ENCODE measurements at regions not wholly inside any gene's neighbourhood (a gene's known extent, or its start where the extent isn't known, plus 50 kb on each side); places are given as distances from the start of the nearest gene placed in this dataset.

GRCh38 chr12:91513313-91513712 is 330.7 kb upstream of the DCN start:
- FAIRE-seq = no peak
- H3K27me3 ChIP-seq (ENCODE audit: control insufficient read depth, insufficient read depth, low read length) = no peaks in the 10 kb centered on the region
- TF ChIP-seq, protein P1, sequence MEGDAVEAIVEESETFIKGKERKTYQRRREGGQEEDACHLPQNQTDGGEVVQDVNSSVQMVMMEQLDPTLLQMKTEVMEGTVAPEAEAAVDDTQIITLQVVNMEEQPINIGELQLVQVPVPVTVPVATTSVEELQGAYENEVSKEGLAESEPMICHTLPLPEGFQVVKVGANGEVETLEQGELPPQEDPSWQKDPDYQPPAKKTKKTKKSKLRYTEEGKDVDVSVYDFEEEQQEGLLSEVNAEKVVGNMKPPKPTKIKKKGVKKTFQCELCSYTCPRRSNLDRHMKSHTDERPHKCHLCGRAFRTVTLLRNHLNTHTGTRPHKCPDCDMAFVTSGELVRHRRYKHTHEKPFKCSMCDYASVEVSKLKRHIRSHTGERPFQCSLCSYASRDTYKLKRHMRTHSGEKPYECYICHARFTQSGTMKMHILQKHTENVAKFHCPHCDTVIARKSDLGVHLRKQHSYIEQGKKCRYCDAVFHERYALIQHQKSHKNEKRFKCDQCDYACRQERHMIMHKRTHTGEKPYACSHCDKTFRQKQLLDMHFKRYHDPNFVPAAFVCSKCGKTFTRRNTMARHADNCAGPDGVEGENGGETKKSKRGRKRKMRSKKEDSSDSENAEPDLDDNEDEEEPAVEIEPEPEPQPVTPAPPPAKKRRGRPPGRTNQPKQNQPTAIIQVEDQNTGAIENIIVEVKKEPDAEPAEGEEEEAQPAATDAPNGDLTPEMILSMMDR (IDR thresholded peaks at IDR 0.05; ENCODE audit: insufficient read depth, low read length, severe bottlenecking) = no peak

DNA sequence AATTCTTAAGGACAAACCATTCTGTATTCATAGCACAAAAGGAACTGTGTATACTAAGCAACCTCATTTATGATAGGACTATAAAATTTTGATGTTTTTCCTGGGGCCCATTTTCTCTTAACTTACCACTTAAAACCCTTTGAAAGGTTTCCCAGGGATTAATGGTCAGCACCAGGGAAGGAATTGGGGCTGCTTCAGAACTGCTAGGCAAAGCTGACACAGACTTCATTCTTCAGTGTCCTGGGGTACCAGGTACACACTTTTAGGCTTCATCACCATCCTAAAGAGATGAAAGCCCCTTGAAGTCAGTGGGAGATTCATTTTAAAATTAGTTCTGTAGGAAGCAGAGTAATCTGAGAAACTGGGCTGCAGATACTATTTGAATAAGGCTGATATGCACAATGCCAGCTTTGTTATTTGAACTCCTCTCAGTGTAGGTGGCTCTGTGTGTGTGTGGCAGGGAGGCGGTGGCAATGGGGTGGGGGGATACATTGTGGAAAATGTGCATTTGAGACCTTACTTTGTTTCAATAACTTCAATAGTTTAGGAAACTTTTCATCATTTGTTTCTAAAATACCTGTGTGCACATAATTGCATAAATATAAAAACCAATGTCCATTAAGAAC is 329.3 kb upstream of the DCN start:
- no peak overlapping the region for H3K4me3 ChIP-seq (ENCODE audit: low read depth, low read length)
- DNase-seq (ENCODE audit: low read depth) (no peak), FAIRE-seq (no peak)
- H3K27me3 ChIP-seq (ENCODE audit: control insufficient read depth, insufficient read depth, low read length) = no peaks in the 10 kb centered on the region
- TF ChIP-seq, protein P1 (IDR thresholded peaks at IDR 0.05; ENCODE audit: insufficient read depth, low read length, severe bottlenecking) = no peak
- no peaks in the 10 kb centered on the region for H3K36me3 ChIP-seq (ENCODE audit: control insufficient read depth, insufficient read depth, low read length)

More at GRCh38 chr12:91513313-91513712, 330.7 kb upstream of the DCN start:
- no peaks in the 10 kb centered on the region for H3K36me3 ChIP-seq (ENCODE audit: control insufficient read depth, insufficient read depth, low read length)
- H3K4me3 ChIP-seq (ENCODE audit: low read depth, low read length) = no peak overlapping the region
- peak; percentile 26 for DNase-seq (ENCODE audit: low read depth)

GRCh38 chr12:91507754-91508153 is 325.1 kb upstream of the DCN start:
- DNase-seq (ENCODE audit: low read depth) (no peak), FAIRE-seq (no peak)
- TF ChIP-seq, protein P1 (IDR thresholded peaks at IDR 0.05; ENCODE audit: insufficient read depth, low read length, severe bottlenecking) = no peak
- H3K4me3 ChIP-seq (ENCODE audit: low read depth, low read length) = no peak overlapping the region
- no peaks in the 10 kb centered on the region for H3K36me3 ChIP-seq (ENCODE audit: control insufficient read depth, insufficient read depth, low read length)
- no peaks in the 10 kb centered on the region for H3K27me3 ChIP-seq (ENCODE audit: control insufficient read depth, insufficient read depth, low read length)

DNA sequence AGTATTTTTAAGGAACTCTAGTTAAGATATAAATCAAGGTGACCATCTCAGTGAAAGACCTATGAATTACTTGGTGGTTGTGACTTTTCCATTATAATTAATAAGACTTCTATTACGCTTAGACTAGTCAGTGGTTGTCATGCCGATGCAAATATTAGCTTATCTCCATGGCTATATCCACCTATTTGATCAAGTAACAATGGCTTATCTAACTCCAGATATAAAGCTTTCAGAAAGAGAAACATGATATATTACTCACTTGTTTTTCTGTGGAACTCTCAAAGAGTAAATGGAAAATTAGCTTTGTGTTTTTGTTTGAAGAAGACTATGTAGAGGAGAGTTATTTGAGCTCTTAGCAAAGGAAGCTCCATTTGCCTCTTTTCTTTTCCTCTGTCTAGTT is 323.8 kb upstream of the DCN start:
- no peaks in the 10 kb centered on the region for H3K27me3 ChIP-seq (ENCODE audit: control insufficient read depth, insufficient read depth, low read length)
- H3K36me3 ChIP-seq (ENCODE audit: control insufficient read depth, insufficient read depth, low read length) = no peaks in the 10 kb centered on the region
- H3K4me3 ChIP-seq (ENCODE audit: low read depth, low read length) = no peak overlapping the region
- TF ChIP-seq, protein P1 (IDR thresholded peaks at IDR 0.05; ENCODE audit: insufficient read depth, low read length, severe bottlenecking) = no peak
- FAIRE-seq = no peak
- no peak for DNase-seq (ENCODE audit: low read depth)

DNA sequence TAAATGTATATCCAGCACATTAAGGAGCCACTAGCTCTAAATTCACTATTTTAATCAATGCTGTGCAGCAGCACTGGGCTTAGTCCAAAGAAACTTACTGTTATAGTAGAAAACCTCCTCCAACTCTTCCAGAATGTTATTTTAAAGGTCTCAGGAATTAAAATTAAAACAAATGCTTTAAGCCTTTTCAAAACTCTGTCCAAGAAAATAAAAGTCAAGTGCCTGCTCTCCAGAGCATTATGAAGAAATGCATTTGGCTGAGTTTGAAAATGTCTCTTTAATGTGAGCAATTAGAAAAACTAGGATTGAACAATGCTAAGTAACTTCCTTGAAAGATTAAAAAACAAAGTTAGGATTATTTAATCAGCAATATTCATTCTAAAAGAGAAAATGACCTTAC is 322.4 kb upstream of the DCN start:
- Histone ChIP-seq H3K36me3 (ENCODE audit: control insufficient read depth, insufficient read depth, low read length) (no peaks in the 10 kb centered on the region), H3K4me3 (ENCODE audit: low read depth, low read length) (no peak overlapping the region), H3K27me3 (ENCODE audit: control insufficient read depth, insufficient read depth, low read length) (no peaks in the 10 kb centered on the region)
- FAIRE-seq = no peak
- TF ChIP-seq, protein P1 (IDR thresholded peaks at IDR 0.05; ENCODE audit: insufficient read depth, low read length, severe bottlenecking) = no peak
- DNase-seq (ENCODE audit: low read depth) = no peak

DNA sequence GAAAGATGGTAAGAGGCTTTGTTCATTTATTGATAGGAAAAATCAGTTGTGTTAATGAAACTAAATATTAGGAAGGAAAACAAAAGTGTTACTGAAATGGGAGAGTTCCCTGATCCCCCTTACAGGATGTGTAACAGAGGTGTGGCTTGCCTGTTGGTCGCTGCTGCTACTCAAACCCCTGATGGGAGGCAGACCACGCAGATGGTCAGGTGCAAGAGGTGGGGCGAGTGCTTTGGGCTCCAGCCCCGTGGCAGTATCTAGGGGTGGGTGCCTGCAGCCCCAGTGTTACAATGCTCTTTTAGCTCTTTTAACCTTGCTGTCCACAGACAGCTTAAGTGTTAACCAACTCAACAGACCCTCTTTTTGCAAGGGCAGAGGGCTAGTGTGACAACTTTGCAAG is 319.6 kb upstream of the DCN start:
- Histone ChIP-seq H3K36me3 (ENCODE audit: control insufficient read depth, insufficient read depth, low read length) (no peaks in the 10 kb centered on the region), H3K27me3 (ENCODE audit: control insufficient read depth, insufficient read depth, low read length) (no peaks in the 10 kb centered on the region), H3K4me3 (ENCODE audit: low read depth, low read length) (no peak overlapping the region)
- DNase-seq (ENCODE audit: low read depth) = no peak
- TF ChIP-seq, protein P1 (IDR thresholded peaks at IDR 0.05; ENCODE audit: insufficient read depth, low read length, severe bottlenecking) = no peak
- FAIRE-seq = peak; percentile 13

All from bronchial epithelial cell (primary cell).